Effector memory CD8-positive, alpha-beta T cell (primary cell): ENCODE measurements at regions not wholly inside any gene's neighbourhood (a gene's known extent, or its start where the extent isn't known, plus 50 kb on each side); places are given as distances from the start of the nearest gene placed in this dataset.
"Not testable (repeated sequence)": the region's sequence is repeated elsewhere in the genome, so short reads cannot be mapped to it uniquely, and the experiment has no call there.

ENCODE experiments used
- ATAC-seq: fragments of 150-1000 bp; cut with Tn5 transposase; replicated peaks from 2 replicates; pipeline ENCODE4 v1.10.0; 2021; ENCODE audit warnings: mild to moderate bottlenecking, moderate library complexity
- DNase-seq, 3 experiments: peaks; one replicate each; pipeline ENCODE4 v3.0.0; 2021
- H3K27ac Mint-ChIP-seq, 2 donors: one replicate each; pipeline ENCODE4 v1.8.0; 2022; ENCODE audit warnings: mild to moderate bottlenecking in 2 of 2, mixed read lengths in 2 of 2, moderate library complexity in 2 of 2
- H3K27me3 Mint-ChIP-seq, 2 donors: one replicate each; pipeline ENCODE4 v1.8.0; 2022; ENCODE audit warnings: mixed read lengths in 2 of 2
- H3K36me3 Mint-ChIP-seq: one replicate; pipeline ENCODE4 v1.8.0; 2022; ENCODE audit warnings: mild to moderate bottlenecking, moderate library complexity, mixed read lengths; ENCODE audit not compliant: insufficient read depth
- H3K4me1 Mint-ChIP-seq, 2 donors: one replicate each; pipeline ENCODE4 v1.8.0; 2022; ENCODE audit warnings: low read depth in 2 of 2, mixed read lengths in 2 of 2
- H3K4me3 Mint-ChIP-seq, 2 donors: one replicate each; pipeline ENCODE4 v1.8.0; 2022; ENCODE audit warnings: mild to moderate bottlenecking in 2 of 2, mixed read lengths in 2 of 2, moderate library complexity in 2 of 2
- H3K9me3 Mint-ChIP-seq, 2 donors: one replicate each; pipeline ENCODE4 v1.8.0; 2022; ENCODE audit warnings: mixed read lengths in 2 of 2

GRCh38 chr5:106637275-106637674 lies 1033.5 kb downstream of the EFNA5 start:
- Mint-ChIP-seq H3K4me3 (no peak overlapping the region), H3K27ac (no peak overlapping the region), H3K36me3 (no peaks in the 10 kb centered on the region), H3K9me3 (peaks cover 4 to 7% of the 10 kb centered on the region in 2 donors), H3K27me3 (no peaks in the 10 kb centered on the region), H3K4me1 (no peaks in the 10 kb centered on the region)
- DNase-seq (no peak), ATAC-seq (no peak)

GRCh38 chr5:106634375-106634774 lies 1036.4 kb downstream of the EFNA5 start:
- peaks cover 4 to 7% of the 10 kb centered on the region in 2 donors for H3K9me3 Mint-ChIP-seq
- H3K4me3 Mint-ChIP-seq: no peak overlapping the region
- no peak for DNase-seq
- ATAC-seq: no peak
- no peaks in the 10 kb centered on the region for H3K36me3 Mint-ChIP-seq
- no peaks in the 10 kb centered on the region for H3K4me1 Mint-ChIP-seq
- H3K27ac Mint-ChIP-seq: no peak overlapping the region
- H3K27me3 Mint-ChIP-seq: no peaks in the 10 kb centered on the region

- no peaks in the 10 kb centered on the region for H3K27me3 Mint-ChIP-seq
- H3K4me1 Mint-ChIP-seq: no peaks in the 10 kb centered on the region
- DNase-seq (no peak), ATAC-seq (no peak)
- H3K27ac Mint-ChIP-seq: no peak overlapping the region
- no peak overlapping the region for H3K4me3 Mint-ChIP-seq
- peaks cover 4 to 7% of the 10 kb centered on the region in 2 donors for H3K9me3 Mint-ChIP-seq
- H3K36me3 Mint-ChIP-seq: no peaks in the 10 kb centered on the region
Measured at GRCh38 chr5:106633825-106634224, 1036.9 kb downstream of the EFNA5 start.

- not testable (repeated sequence) for H3K4me1 Mint-ChIP-seq, DNase-seq, H3K36me3 Mint-ChIP-seq, ATAC-seq, H3K9me3 Mint-ChIP-seq, H3K4me3 Mint-ChIP-seq, H3K27me3 Mint-ChIP-seq, H3K27ac Mint-ChIP-seq
Measured at GRCh38 chr5:106628456-106628855, 1042.3 kb downstream of the EFNA5 start.

GRCh38 chr5:106610041-106610440 lies 1060.7 kb downstream of the EFNA5 start:
- DNase-seq: no peak
- Mint-ChIP-seq H3K4me1 (no peaks in the 10 kb centered on the region), H3K27ac (no peak overlapping the region), H3K27me3 (no peaks in the 10 kb centered on the region), H3K36me3 (no peaks in the 10 kb centered on the region), H3K4me3 (no peak overlapping the region), H3K9me3 (no peaks in the 10 kb centered on the region)
- no peak for ATAC-seq

GRCh38 chr5:106601620-106602019 lies 1069.1 kb downstream of the EFNA5 start:
- Mint-ChIP-seq H3K27ac (no peak overlapping the region), H3K4me3 (no peak overlapping the region), H3K9me3 (peaks cover 0 to 2% of the 10 kb centered on the region in 2 donors), H3K4me1 (no peaks in the 10 kb centered on the region), H3K36me3 (no peaks in the 10 kb centered on the region), H3K27me3 (no peaks in the 10 kb centered on the region)
- no peak for ATAC-seq
- no peak for DNase-seq

- Mint-ChIP-seq H3K36me3 (no peaks in the 10 kb centered on the region), H3K9me3 (peaks cover 2 to 3% of the 10 kb centered on the region in 2 donors), H3K27ac (no peak overlapping the region), H3K27me3 (no peaks in the 10 kb centered on the region), H3K4me1 (no peaks in the 10 kb centered on the region), H3K4me3 (no peak overlapping the region)
- no peak for DNase-seq
- ATAC-seq: no peak
Measured at GRCh38 chr5:106600803-106601202, 1069.9 kb downstream of the EFNA5 start.

GRCh38 chr5:106595864-106596263 lies 1074.9 kb downstream of the EFNA5 start:
- no peaks in the 10 kb centered on the region for H3K4me1 Mint-ChIP-seq
- H3K9me3 Mint-ChIP-seq: peaks cover 2 to 12% of the 10 kb centered on the region in 2 donors
- no peaks in the 10 kb centered on the region for H3K27me3 Mint-ChIP-seq
- no peak overlapping the region for H3K27ac Mint-ChIP-seq
- DNase-seq (no peak), ATAC-seq (no peak)
- no peaks in the 10 kb centered on the region for H3K36me3 Mint-ChIP-seq
- no peak overlapping the region for H3K4me3 Mint-ChIP-seq

- Mint-ChIP-seq H3K4me3 (no peak overlapping the region), H3K27ac (no peak overlapping the region), H3K27me3 (no peaks in the 10 kb centered on the region), H3K4me1 (no peaks in the 10 kb centered on the region), H3K9me3 (no peaks in the 10 kb centered on the region), H3K36me3 (no peaks in the 10 kb centered on the region)
- DNase-seq: no peak
- ATAC-seq: no peak
Measured at GRCh38 chr5:106584268-106584667, 1086.5 kb downstream of the EFNA5 start.

- DNase-seq (no peak), ATAC-seq (no peak)
- H3K27me3 Mint-ChIP-seq: no peaks in the 10 kb centered on the region
- no peak overlapping the region for H3K27ac Mint-ChIP-seq
- peaks cover 0 to 1% of the 10 kb centered on the region in 2 donors for H3K9me3 Mint-ChIP-seq
- no peaks in the 10 kb centered on the region for H3K36me3 Mint-ChIP-seq
- H3K4me3 Mint-ChIP-seq: no peak overlapping the region
- H3K4me1 Mint-ChIP-seq: no peaks in the 10 kb centered on the region
Measured at GRCh38 chr5:106578736-106579135, 1092.0 kb downstream of the EFNA5 start.

- Mint-ChIP-seq H3K27ac (no peak overlapping the region), H3K4me1 (no peaks in the 10 kb centered on the region)
Measured at GRCh38 chr5:106574820-106575219, 1095.9 kb downstream of the EFNA5 start.

GRCh38 chr5:106566031-106566430 lies 1104.7 kb downstream of the EFNA5 start:
- ATAC-seq (no peak), DNase-seq (no peak)
- Mint-ChIP-seq H3K36me3 (no peaks in the 10 kb centered on the region), H3K4me3 (no peak overlapping the region), H3K4me1 (no peaks in the 10 kb centered on the region), H3K27ac (no peak overlapping the region), H3K27me3 (no peaks in the 10 kb centered on the region), H3K9me3 (peaks cover 3 to 9% of the 10 kb centered on the region in 2 donors)

More at GRCh38 chr5:106574820-106575219, 1095.9 kb downstream of the EFNA5 start:
- Mint-ChIP-seq H3K4me3 (no peak overlapping the region), H3K27me3 (no peaks in the 10 kb centered on the region), H3K9me3 (peaks cover 0 to 1% of the 10 kb centered on the region in 2 donors), H3K36me3 (no peaks in the 10 kb centered on the region)
- DNase-seq (no peak), ATAC-seq (no peak)

GRCh38 chr5:106545325-106545724 lies 1125.4 kb downstream of the EFNA5 start:
- no peaks in the 10 kb centered on the region for H3K27me3 Mint-ChIP-seq
- H3K9me3 Mint-ChIP-seq: peaks cover 8% of the 10 kb centered on the region in 2 donors
- no peak overlapping the region for H3K27ac Mint-ChIP-seq
- no peaks in the 10 kb centered on the region for H3K36me3 Mint-ChIP-seq
- no peak for ATAC-seq
- H3K4me1 Mint-ChIP-seq: no peaks in the 10 kb centered on the region
- no peak for DNase-seq
- no peak overlapping the region for H3K4me3 Mint-ChIP-seq

- ATAC-seq (no peak), DNase-seq (no peak)
- no peaks in the 10 kb centered on the region for H3K4me1 Mint-ChIP-seq
- peaks cover 10% of the 10 kb centered on the region in 2 donors for H3K9me3 Mint-ChIP-seq
- no peaks in the 10 kb centered on the region for H3K27me3 Mint-ChIP-seq
- H3K4me3 Mint-ChIP-seq: no peak overlapping the region
- no peaks in the 10 kb centered on the region for H3K36me3 Mint-ChIP-seq
- H3K27ac Mint-ChIP-seq: no peak overlapping the region
Measured at GRCh38 chr5:106543330-106543729, 1127.4 kb downstream of the EFNA5 start.

- Mint-ChIP-seq H3K27ac (no peak overlapping the region), H3K4me1 (no peaks in the 10 kb centered on the region), H3K4me3 (no peak overlapping the region), H3K27me3 (no peaks in the 10 kb centered on the region), H3K9me3 (peaks cover 0 to 6% of the 10 kb centered on the region in 2 donors), H3K36me3 (no peaks in the 10 kb centered on the region)
- no peak for ATAC-seq
- DNase-seq: no peak
Measured at GRCh38 chr5:106530150-106530549, 1140.6 kb downstream of the EFNA5 start.
